Germinal center (tissue), 1 donor: ENCODE measurements at regions not wholly inside any gene's neighbourhood (a gene's known extent, or its start where the extent isn't known, plus 50 kb on each side); places are given as distances from the start of the nearest gene placed in this dataset.

Experiments used
- DNase-seq: peaks from one replicate; pipeline ENCODE4 v3.0.0; 2012; ENCODE audit warnings: mixed read lengths, low spot score

DNA sequence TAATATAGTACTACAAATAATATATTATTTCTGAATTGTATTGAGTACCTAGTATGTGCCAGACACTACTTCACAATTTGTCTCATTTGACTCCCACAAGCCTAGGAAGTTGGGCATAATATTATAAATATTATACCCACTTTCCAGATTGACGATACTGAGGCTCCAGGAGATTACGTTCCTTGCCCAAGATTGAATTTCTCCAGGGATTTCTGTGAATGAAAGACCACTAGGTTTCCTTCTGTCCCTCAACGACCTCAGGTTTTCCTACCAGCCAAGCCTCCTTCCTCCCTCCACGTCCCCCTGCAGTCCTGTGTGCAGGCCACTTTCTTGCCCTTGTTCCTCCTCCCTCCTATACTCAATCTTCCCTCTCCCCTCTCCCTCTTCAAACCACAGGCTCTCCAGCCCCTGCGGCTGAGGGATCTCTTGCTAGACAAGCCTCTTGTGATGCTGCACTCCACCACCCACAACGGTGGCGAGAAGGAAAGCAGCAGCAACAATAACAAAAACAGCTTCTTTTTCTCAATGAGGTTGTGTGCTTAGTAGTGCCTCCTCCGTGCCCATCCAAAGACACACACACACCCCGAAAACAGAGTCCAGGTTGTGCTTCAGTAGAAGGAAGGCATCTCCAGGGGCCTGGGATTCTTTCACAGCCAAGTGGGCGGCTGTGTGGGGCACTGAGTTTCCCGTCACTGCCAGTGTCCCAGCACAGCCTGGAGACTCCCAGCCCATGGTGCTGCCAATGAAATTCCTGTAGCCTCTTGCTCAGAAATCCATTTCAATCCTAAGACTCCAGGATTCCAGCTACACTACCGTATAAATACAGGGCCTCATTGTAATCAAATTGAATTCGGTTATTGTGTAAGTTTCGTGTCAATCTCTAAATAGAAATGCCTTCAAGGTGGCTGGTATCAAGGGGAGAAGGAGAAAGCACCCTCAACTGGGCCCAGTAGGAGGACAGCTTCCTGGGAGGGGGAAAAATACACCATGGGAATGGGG is 94.4 kb downstream of the NCR2 start:
- DNase-seq: no peak

DNA sequence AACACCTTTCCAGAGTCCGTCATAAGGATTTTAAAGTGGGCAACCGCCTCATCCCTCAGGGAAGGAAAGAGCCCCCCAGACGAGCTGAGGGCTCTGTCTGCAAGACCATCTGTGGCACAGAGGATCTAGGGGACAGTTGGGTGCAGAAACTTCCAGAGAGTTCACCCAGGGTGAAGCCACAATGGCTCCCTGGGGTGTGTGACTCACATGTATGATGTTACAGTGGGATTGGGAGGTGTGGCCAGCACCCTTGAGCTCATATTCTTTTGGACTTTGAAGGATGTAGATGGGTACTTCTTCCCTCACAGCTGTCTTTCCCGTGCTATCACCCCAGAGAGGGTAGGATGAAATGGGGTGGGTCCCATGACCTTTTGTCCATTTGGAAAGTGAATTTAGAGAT is 95.5 kb downstream of the NCR2 start:
- DNase-seq: no peak

DNA sequence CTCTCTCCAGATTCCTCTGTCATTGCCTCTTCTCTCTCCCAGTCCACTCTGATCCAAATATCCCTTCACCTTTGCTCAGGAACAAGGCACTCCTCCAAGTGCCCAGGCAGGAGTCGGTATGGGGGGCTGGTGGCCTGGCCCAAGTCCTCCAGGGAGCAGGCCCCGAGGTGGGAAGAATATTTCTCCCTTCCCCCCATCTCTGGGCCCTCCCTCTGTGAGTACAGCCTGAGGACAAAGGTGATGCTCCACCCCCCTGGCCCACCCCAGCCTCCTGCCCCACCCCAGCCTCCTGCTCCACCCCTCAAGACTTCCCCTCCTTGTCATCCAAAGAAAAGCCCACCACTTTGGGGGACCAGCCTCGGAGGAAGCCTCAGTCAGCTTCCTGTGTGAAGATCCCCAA is 96.9 kb downstream of the NCR2 start:
- DNase-seq: no peak

GRCh38 chr6:41434803-41435481 is 99.5 kb downstream of the NCR2 start:
- no peak for DNase-seq

DNA sequence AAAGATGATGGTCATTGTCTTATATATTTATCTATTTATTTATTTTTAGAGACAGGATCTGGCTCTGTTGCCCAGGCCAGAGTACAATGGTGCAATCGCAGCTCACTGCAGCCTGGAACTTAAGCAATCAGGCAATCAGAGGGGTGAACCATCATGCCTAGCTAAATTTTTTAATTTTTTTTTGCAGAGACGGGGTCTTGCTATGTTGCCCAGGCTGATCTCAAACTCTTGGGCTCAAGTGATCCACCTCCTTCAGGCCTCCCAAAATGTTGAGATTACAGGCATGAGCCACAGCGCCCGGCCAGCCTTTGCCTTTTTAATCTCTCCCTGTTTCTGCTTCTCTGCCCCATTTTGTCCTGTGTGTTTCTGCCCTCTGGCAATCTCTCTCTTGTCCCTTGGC is 102.2 kb downstream of the NCR2 start:
- no peak for DNase-seq

- no peak for DNase-seq
Measured at GRCh38 chr6:41438746-41439145, 103.3 kb downstream of the NCR2 start.

DNA sequence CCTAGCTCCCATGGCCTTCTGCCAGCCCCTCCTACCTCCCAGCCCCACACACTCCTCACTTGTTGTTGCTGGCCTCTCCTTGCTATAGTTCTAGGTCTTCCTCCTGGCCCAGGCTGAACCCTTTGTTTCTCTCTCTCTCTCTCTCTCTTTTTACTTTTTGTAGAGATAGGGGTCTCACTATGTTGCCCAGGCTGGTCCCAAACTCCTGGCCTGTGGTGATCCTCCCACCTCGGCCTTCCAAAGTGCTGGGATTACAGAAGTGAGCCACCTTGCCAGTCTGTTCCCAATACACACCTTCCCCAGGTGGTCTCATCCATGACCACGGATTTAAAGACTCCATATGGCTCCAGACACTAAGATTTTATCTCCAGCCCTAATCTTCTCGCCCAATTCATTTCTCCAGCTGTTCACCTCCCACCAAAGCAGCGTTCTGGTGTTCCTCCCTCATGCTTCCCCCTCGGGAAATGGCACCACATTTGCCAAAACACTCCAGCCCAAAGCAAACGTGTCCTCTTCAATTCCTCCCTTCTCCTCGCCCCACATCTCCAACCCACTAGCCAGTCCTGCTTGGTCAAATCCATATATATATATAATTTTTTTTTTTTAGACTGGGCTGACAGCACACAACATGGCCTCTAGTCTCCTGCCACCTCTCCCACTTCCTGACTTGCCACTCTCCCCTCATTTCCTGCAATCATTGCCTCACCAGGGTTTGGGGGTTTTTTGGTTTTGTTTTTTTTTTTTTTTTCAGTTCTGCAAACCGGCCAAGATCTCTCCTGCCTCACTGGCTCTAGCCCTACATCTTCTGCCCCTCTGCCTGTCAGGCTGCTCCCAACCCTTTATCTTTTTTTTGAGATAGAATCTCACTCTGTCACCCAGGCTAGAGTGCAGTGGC is 104.4 kb downstream of the NCR2 start:
- peak; percentile 34 for DNase-seq

DNA sequence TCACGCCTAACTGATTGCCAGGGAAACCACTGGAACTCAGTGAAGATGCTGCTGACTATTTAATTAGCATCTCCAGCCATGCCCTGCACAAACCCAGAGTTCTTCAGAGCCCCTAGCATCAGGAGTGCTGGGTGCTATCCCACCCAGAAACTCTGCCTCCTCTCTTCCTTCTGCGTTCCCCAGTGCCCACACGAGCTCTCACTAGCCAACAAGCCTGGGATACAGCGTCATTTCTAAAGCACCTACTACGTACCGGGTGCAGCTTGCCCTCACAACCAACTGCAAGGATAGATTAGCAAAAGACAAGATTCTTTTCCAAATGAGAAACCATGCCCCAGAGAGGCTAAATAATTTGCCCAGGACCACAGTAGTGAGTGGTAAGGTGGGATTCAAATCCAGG is 105.2 kb upstream of the FOXP4 start:
- no peak for DNase-seq

GRCh38 chr6:41441598-41442351 is 104.4 kb upstream of the FOXP4 start:
- DNase-seq: no peak

- no peak for DNase-seq
Measured at GRCh38 chr6:41442352-41442672, 103.9 kb upstream of the FOXP4 start.

DNA sequence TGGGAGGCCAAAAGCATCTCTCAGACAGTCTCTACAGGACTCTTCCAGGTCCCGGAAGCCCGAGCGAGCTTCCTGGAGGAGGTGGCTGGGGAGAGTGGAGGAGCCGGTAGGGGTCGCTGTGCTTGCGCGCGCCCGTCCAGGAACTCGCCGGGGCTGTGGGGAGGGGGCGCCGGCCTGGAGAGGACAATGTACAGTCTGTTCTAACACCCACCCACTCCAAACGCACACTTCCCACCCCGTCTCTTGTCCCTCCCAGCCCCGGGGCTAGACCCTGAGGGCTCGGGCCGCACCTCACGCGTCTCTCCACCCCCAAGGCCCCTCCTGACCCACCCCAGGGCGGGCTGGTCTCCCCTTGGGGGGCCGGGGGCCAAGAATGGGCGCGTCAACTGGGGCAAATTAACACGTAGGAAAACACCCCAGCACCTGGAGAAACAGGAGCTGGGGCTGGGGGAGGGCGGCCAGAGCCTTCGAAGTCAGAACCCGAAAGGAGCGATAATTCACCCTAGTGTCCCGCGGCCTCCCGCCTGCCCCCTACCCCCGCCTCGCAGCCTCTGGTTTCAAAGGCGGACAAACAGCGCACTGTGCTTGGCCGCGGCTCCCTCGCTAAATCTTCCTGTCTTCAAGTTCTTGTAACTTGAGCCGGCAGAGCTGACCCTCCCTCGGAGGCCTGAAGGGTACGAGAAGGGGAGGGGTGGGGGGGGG is 103.2 kb upstream of the FOXP4 start:
- DNase-seq: peak; percentile 25

GRCh38 chr6:41443616-41444525 is 102.3 kb upstream of the FOXP4 start:
- no peak for DNase-seq

- DNase-seq: no peak
Measured at GRCh38 chr6:41445261-41445660, 100.9 kb upstream of the FOXP4 start.

- DNase-seq: no peak
Measured at GRCh38 chr6:41446132-41446531, 100.0 kb upstream of the FOXP4 start.

GRCh38 chr6:41446907-41447545 is 99.2 kb upstream of the FOXP4 start:
- DNase-seq: no peak

DNA sequence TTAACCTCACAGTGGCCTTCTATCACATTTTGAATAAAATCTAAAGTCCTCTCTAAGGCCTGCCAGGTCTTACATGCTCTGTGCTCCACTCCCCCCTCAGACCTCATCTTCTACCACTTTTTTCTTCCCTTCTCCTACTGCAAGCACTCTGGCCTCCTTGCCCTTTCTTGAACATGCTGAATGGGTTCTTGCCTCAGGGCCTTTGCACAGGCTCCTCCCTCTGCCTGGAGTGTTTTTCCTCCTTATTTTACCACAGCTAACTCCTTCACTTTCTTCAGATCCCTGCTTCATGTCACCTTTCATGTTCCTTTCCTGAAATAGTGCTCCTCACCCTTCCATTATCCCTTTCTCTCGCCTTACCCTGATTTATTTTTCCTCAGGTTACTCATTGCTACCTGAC is 97.9 kb upstream of the FOXP4 start:
- DNase-seq: no peak

GRCh38 chr6:41449399-41450245 is 96.6 kb upstream of the FOXP4 start:
- DNase-seq: no peak

DNA sequence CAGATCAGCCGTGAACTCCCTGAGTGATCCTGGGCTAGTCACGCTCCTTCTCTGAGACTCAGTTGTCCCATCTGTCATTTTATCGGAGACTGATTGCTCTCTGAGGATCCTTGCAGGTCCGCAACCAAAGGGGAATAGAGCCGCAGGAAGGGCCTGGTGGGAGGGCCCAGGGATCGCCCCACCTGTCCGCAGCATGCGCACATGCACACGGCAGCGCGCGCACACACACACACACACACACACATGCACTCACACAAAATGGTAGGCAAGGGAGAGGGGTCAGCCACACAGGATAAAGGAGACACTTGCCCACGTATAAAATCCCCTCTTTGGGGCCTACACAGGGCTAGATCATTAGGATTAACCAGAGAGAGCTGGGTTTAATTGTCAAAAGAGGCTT is 95.6 kb upstream of the FOXP4 start:
- DNase-seq: no peak

- DNase-seq: no peak
Measured at GRCh38 chr6:41451039-41451438, 95.1 kb upstream of the FOXP4 start.
